Upper lobe of right lung (tissue), 1 donor: ENCODE measurements at regions not wholly inside any gene's neighbourhood (a gene's known extent, or its start where the extent isn't known, plus 50 kb on each side); places are given as distances from the start of the nearest gene placed in this dataset.
A peak's percentile ranks its signal among the peaks of the same experiment; 100 is the strongest.

Experiments
- ATAC-seq: fragments of 200-7000 bp; cut with Tn5 transposase; one replicate; pipeline ENCODE4 v1.9.1; 2020; ENCODE audit warnings: mild to moderate bottlenecking, moderate library complexity
- DNase-seq: peaks from one replicate; pipeline ENCODE4 v3.0.0-alpha.2; 2020
- H3K27ac ChIP-seq: fragments of 200-600 bp; one replicate; pipeline ENCODE4 v1.8.0; 2022
- H3K27me3 ChIP-seq: fragments of 200-600 bp; one replicate; pipeline ENCODE4 v1.8.0; 2022; ENCODE audit warnings: mild to moderate bottlenecking
- H3K36me3 ChIP-seq: fragments of 200-600 bp; one replicate; pipeline ENCODE4 v1.8.0; 2022
- H3K4me1 ChIP-seq: fragments of 200-600 bp; one replicate; pipeline ENCODE4 v1.8.0; 2022
- H3K4me3 ChIP-seq: fragments of 200-600 bp; one replicate; pipeline ENCODE4 v1.8.0; 2022; ENCODE audit warnings: mild to moderate bottlenecking
- H3K9me3 ChIP-seq: fragments of 200-600 bp; one replicate; pipeline ENCODE4 v1.8.0; 2022
- intact Hi-C: fragments of 100-400 bp; cut with DNase I; formaldehyde crosslinking; loops from one replicate; pipeline ENCODE4 v1.11.0; 2022
- TF ChIP-seq, protein P1 (sequence below): fragments of 200-600 bp; IDR thresholded peaks from one replicate; pipeline ENCODE4 v1.8.0; 2022; ENCODE audit warnings: antibody characterized with exemption
- donor health status: DM: no; HTN: yes; CAD: no; lungs with severe emphysema.

DNA sequence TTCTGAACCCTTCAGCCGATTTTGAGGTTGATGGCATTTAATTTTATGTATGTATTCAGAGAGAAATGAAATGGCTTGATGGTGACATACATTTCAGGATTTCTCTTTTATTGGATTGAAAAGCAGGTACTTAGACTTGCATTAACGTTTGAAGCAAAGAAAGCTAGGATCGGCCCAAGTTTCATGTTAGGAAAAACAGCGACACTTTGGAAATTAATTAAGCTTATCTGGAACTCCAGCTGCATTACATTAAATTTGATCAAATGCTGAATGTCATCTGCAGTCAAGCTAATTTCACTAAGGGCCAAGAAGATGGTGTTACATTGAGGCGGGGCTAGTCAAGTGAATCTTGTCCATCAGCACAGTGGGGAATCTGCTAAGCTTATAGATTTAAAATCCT is 441.8 kb downstream of the IRS1 start:
- intact Hi-C loops = no loop called here
- ATAC-seq = no peak
- TF ChIP-seq, protein P1, sequence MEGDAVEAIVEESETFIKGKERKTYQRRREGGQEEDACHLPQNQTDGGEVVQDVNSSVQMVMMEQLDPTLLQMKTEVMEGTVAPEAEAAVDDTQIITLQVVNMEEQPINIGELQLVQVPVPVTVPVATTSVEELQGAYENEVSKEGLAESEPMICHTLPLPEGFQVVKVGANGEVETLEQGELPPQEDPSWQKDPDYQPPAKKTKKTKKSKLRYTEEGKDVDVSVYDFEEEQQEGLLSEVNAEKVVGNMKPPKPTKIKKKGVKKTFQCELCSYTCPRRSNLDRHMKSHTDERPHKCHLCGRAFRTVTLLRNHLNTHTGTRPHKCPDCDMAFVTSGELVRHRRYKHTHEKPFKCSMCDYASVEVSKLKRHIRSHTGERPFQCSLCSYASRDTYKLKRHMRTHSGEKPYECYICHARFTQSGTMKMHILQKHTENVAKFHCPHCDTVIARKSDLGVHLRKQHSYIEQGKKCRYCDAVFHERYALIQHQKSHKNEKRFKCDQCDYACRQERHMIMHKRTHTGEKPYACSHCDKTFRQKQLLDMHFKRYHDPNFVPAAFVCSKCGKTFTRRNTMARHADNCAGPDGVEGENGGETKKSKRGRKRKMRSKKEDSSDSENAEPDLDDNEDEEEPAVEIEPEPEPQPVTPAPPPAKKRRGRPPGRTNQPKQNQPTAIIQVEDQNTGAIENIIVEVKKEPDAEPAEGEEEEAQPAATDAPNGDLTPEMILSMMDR = no peak

DNA sequence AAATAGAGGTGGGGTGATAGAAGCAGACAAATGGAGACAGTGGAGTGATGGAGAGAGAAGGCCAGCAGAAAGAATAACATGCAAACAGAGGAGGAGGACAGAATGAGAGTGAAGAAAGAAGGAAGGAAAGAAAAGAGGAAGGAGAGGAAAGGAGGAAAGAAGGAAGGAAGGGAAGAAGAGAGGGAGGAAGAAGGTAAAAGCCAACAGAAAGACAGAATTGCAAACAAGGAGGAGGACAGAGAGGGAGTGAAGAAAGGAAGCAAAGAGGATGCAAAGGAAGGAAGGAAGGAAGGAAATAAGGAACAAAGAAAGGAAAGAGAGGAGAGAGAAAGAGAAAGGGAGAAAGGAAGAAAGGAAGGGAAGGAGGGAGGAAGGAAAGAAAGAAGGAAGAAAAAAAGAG is 444.0 kb downstream of the IRS1 start:
- Histone ChIP-seq H3K4me1 (no peaks in the 10 kb centered on the region), H3K27ac (no peak overlapping the region), H3K36me3 (no peaks in the 10 kb centered on the region), H3K27me3 (no peaks in the 10 kb centered on the region), H3K4me3 (no peak overlapping the region), H3K9me3 (no peaks in the 10 kb centered on the region)
- ATAC-seq = no peak
- no peak for DNase-seq
- intact Hi-C loops = no loop called here
- TF ChIP-seq, protein P1 = no peak

More for the DNA sequence above, 441.8 kb downstream of the IRS1 start:
- no peaks in the 10 kb centered on the region for H3K27me3 ChIP-seq
- no peak overlapping the region for H3K27ac ChIP-seq
- DNase-seq = no peak
- H3K4me1 ChIP-seq = no peaks in the 10 kb centered on the region
- H3K36me3 ChIP-seq = no peaks in the 10 kb centered on the region
- no peak overlapping the region for H3K4me3 ChIP-seq
- H3K9me3 ChIP-seq = no peaks in the 10 kb centered on the region

DNA sequence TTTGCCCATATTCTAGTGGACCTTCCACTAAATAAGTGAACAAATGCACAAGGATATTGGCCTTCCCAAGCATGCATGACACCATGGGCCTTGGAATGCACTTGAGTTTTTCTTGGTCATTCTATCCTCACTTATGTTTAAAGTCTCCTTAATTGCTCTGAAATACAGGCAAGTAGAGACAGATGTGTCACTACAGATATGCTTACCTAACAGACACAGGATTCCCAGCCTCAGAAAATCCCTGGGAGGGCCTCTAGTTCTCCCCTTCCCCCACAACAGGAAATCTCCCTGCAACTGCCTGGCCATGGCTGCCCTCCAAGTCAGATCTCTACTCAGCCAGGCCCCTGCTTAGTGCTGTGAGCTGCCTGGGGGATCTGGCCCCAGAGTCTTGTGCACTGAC is 445.2 kb downstream of the IRS1 start:
- Histone ChIP-seq H3K9me3 (no peaks in the 10 kb centered on the region), H3K36me3 (no peaks in the 10 kb centered on the region), H3K4me3 (no peak overlapping the region), H3K27ac (no peak overlapping the region), H3K4me1 (no peaks in the 10 kb centered on the region), H3K27me3 (no peaks in the 10 kb centered on the region)
- ATAC-seq = peak; percentile 68
- intact Hi-C loops = no loop called here
- no peak for DNase-seq
- TF ChIP-seq, protein P1 = no peak

DNA sequence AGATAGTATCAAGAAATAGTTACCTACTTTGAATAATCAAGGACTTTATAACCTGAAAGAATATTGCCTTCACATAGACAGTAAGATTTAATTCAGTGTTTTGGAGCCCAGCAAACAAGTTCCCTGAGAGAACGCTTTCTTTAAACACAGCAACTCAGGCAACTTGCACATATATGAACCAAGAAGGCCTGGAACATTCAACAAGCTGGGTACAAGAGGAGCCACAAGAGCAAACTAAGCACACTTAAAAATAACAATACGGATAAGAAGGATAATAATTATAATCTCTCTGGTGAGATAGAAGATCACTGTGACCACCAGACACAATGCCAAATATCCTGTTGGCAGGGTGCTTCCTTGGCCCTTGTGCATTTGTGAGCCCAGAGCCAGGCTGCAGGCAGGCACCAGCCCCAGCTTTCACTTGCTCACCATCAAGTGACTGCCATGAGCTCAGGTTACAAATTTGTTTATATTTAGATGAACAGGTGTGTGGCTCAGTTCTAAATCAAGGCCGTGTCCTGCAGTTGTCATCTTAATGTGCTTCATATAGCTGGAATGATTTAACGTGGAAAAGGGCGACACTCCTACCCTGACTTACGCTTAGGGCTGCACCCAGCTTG is 446.6 kb downstream of the IRS1 start:
- no peak for ATAC-seq
- Histone ChIP-seq H3K9me3 (no peaks in the 10 kb centered on the region), H3K4me1 (no peaks in the 10 kb centered on the region), H3K27me3 (no peaks in the 10 kb centered on the region), H3K36me3 (no peaks in the 10 kb centered on the region), H3K4me3 (no peak overlapping the region), H3K27ac (no peak overlapping the region)
- DNase-seq = no peak
- TF ChIP-seq, protein P1 = no peak
- intact Hi-C loops = no loop called here

DNA sequence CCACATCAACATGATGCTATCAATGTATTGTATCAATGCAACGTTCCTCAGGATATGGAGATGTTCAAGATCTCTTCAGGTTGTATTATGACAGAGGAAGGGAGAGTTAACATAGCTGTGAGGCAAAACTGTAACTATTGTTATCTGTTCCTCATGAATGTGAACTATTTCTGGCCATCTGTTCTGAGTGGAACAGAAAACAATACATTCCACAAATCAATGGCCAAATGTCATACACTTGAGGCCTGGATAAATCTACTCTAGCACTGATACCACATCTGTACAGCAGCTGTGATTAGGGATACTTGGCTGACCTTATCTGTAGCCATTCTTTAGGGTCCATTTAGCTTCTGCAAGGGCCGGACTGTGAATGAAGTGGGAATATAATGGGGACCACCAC is 447.9 kb downstream of the IRS1 start:
- H3K27ac ChIP-seq = no peak overlapping the region
- intact Hi-C loops = no loop called here
- no peaks in the 10 kb centered on the region for H3K9me3 ChIP-seq
- TF ChIP-seq, protein P1 = no peak
- H3K4me1 ChIP-seq = no peaks in the 10 kb centered on the region
- no peaks in the 10 kb centered on the region for H3K27me3 ChIP-seq
- H3K4me3 ChIP-seq = no peak overlapping the region
- DNase-seq (no peak), ATAC-seq (no peak)
- H3K36me3 ChIP-seq = no peaks in the 10 kb centered on the region

DNA sequence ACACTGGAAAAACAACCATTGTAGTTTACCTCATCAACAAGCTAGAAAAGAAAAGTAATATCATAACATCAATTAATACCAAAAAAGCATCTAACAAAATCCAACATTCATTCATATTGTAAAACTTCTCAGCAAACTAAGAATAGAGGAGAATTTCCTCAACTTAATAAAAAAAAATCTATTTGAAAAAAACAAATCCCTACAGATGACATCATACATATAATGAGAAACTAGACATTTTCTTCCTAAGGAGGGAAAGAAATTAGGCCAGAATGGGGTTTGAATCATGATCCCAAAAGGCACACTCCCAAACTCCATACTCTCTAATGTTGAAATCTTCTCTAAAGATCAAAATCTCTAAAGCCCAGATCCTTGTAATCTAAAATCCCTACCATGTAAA is 460.0 kb downstream of the IRS1 start:
- Histone ChIP-seq H3K27ac (no peak overlapping the region), H3K9me3 (no peaks in the 10 kb centered on the region), H3K4me3 (no peak overlapping the region), H3K27me3 (no peaks in the 10 kb centered on the region), H3K4me1 (no peaks in the 10 kb centered on the region), H3K36me3 (no peaks in the 10 kb centered on the region)
- TF ChIP-seq, protein P1 = no peak
- no peak for ATAC-seq
- DNase-seq = no peak
- intact Hi-C loops = no loop called here
